Suprapubic skin (tissue), 4 donors: ENCODE measurements at regions not wholly inside any gene's neighbourhood (a gene's known extent, or its start where the extent isn't known, plus 50 kb on each side); places are given as distances from the start of the nearest gene placed in this dataset.

Source experiments
- DNase-seq, 2 donors: peaks; one replicate each; pipeline ENCODE4 v3.0.0-alpha.2; 2019; ENCODE audit warnings: low spot score in 2 of 2
- H3K27ac ChIP-seq: fragments of 200-600 bp; sonication (generic); one replicate; pipeline ENCODE4 v1.5.1; 2019
- H3K27me3 ChIP-seq: fragments of 200-600 bp; sonication (generic); one replicate; pipeline ENCODE4 v1.5.1; 2019
- H3K36me3 ChIP-seq: fragments of 200-600 bp; sonication (generic); one replicate; pipeline ENCODE4 v1.5.1; 2019
- H3K4me1 ChIP-seq: fragments of 200-600 bp; sonication (generic); one replicate; pipeline ENCODE4 v1.5.1; 2019
- H3K4me3 ChIP-seq: fragments of 200-600 bp; sonication (generic); one replicate; pipeline ENCODE4 v1.5.1; 2019; ENCODE audit warnings: mild to moderate bottlenecking
- H3K9me3 ChIP-seq: fragments of 200-600 bp; sonication (generic); one replicate; pipeline ENCODE4 v1.5.1; 2019
- EP300 ChIP-seq: sonication (generic); formaldehyde crosslinking; IDR thresholded peaks from one replicate; pipeline ENCODE4 v1.6.1; 2017; ENCODE audit warnings: antibody characterized with exemption
- POLR2A ChIP-seq, 2 donors: fragments of 450-650 bp; IDR thresholded peaks; one replicate each; pipeline ENCODE4 v1.6.1; 2017; ENCODE audit warnings: antibody characterized with exemption in 2 of 2, mild to moderate bottlenecking in 2 of 2, moderate library complexity in 2 of 2
- POLR2AphosphoS5 ChIP-seq, 3 donors: sonication (generic); formaldehyde crosslinking; IDR thresholded peaks; one replicate each; pipeline ENCODE4 v1.6.1; 2017; ENCODE audit warnings: antibody characterized with exemption in 3 of 3
- WGBS: methylation state at CpG from one replicate; pipeline ENCODE4 v1.1.5; 2018; 5-methylcytosine and 5-hydroxymethylcytosine counted together
- TF ChIP-seq, protein P1 (sequence below), 2 donors: fragments of 200-600 bp in 1 of 2; fragments of 450-650 bp in 1 of 2; sonication (generic) in 1 of 2; IDR thresholded peaks; one replicate each; pipeline ENCODE4 v1.5.1; 2016 to 2019; ENCODE audit warnings: antibody characterized with exemption in 2 of 2, mild to moderate bottlenecking in 1 of 2, moderate library complexity in 1 of 2

DNA sequence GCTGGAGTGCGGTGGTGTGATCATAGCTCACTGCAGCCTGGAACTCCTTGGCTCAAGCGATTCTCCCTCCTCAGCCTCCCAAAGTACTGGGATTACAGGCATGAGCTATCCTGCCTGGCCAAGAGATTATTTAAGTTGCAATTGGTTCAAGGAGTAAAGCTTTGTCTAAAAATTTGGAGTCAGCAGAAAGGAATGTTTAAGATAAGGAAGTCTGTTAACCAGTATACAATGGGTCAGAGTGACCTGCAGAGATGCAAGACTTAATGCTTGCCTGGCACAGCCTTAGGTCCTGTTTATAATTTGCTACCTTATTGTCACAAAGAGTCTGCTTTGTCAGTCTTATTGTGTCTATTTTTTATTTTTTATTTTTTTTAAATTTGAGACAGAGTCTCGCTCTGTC lies 826.2 kb downstream of the NLGN4X start:
- H3K9me3 ChIP-seq: no peaks in the 10 kb centered on the region
- WGBS: 90% methylated on average over 3 of the region's 3 CpGs

DNA sequence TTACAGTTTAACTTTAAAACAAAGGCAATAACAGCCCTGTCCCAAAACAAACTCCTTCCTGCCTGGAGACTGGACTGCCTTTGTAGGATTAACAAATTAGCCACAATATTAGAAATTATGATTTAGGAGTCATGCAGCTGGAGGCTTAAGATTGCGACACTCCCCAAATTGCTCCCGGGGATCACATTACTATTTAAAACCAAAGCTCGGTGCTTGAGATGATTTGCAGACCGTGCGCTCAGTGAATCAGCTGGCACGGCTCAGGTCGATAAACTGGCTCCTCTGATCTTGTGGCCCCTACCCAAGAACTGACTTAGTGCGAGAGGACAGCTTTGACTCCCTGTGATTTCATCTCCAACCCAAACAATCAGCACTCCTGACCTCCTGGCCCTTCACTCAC lies 829.3 kb downstream of the NLGN4X start:
- no peak overlapping the region for H3K27ac ChIP-seq
- H3K4me3 ChIP-seq: no peak overlapping the region
- H3K4me1 ChIP-seq: no peaks in the 10 kb centered on the region
- DNase-seq: no peak
- no peaks in the 10 kb centered on the region for H3K27me3 ChIP-seq
- TF ChIP-seq POLR2AphosphoS5 (IDR thresholded peaks at IDR 0.05) (no peak), POLR2A (IDR thresholded peaks at IDR 0.05) (no peak)
- TF ChIP-seq, protein P1, sequence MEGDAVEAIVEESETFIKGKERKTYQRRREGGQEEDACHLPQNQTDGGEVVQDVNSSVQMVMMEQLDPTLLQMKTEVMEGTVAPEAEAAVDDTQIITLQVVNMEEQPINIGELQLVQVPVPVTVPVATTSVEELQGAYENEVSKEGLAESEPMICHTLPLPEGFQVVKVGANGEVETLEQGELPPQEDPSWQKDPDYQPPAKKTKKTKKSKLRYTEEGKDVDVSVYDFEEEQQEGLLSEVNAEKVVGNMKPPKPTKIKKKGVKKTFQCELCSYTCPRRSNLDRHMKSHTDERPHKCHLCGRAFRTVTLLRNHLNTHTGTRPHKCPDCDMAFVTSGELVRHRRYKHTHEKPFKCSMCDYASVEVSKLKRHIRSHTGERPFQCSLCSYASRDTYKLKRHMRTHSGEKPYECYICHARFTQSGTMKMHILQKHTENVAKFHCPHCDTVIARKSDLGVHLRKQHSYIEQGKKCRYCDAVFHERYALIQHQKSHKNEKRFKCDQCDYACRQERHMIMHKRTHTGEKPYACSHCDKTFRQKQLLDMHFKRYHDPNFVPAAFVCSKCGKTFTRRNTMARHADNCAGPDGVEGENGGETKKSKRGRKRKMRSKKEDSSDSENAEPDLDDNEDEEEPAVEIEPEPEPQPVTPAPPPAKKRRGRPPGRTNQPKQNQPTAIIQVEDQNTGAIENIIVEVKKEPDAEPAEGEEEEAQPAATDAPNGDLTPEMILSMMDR (IDR thresholded peaks at IDR 0.05): no peak
- no peaks in the 10 kb centered on the region for H3K36me3 ChIP-seq
- WGBS: 51% methylated on average over 8 of the region's 8 CpGs
- no peaks in the 10 kb centered on the region for H3K9me3 ChIP-seq

More for the DNA sequence above, 826.2 kb downstream of the NLGN4X start:
- Histone ChIP-seq H3K4me1 (no peaks in the 10 kb centered on the region), H3K27ac (no peak overlapping the region), H3K4me3 (no peak overlapping the region), H3K36me3 (no peaks in the 10 kb centered on the region), H3K27me3 (no peaks in the 10 kb centered on the region)
- DNase-seq: no peak
- TF ChIP-seq POLR2A (IDR thresholded peaks at IDR 0.05) (no peak), EP300 (no peak), POLR2AphosphoS5 (IDR thresholded peaks at IDR 0.05) (no peak)
- TF ChIP-seq, protein P1 (IDR thresholded peaks at IDR 0.05): no peak

DNA sequence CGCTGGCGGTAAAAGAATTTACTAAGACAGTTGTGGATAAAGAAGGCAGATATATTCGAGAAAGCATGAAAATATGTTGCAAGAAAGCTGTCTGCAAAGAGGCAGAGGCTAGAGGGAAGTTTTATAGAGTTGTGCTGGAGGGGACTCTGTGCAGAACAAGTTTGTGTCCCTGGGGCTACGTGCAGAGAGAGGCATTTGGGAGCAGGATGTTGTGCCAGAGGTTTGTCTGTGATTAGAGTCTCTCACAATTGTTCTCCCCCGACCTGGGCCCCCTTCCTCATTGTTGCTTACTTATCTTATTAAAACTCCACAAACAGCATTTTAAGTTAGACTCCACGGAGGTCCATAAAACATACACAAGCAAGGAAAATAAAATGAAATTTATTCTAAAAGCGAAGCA lies 831.3 kb downstream of the NLGN4X start:
- TF ChIP-seq EP300 (no peak), POLR2A (IDR thresholded peaks at IDR 0.05) (no peak), POLR2AphosphoS5 (IDR thresholded peaks at IDR 0.05) (no peak)
- TF ChIP-seq, protein P1 (IDR thresholded peaks at IDR 0.05): no peak
- Histone ChIP-seq H3K4me3 (no peak overlapping the region), H3K4me1 (no peaks in the 10 kb centered on the region), H3K9me3 (no peaks in the 10 kb centered on the region), H3K36me3 (no peaks in the 10 kb centered on the region), H3K27me3 (no peaks in the 10 kb centered on the region), H3K27ac (no peak overlapping the region)
- no peak for DNase-seq
- 48% methylated on average over 7 of the region's 7 CpGs for WGBS

DNA sequence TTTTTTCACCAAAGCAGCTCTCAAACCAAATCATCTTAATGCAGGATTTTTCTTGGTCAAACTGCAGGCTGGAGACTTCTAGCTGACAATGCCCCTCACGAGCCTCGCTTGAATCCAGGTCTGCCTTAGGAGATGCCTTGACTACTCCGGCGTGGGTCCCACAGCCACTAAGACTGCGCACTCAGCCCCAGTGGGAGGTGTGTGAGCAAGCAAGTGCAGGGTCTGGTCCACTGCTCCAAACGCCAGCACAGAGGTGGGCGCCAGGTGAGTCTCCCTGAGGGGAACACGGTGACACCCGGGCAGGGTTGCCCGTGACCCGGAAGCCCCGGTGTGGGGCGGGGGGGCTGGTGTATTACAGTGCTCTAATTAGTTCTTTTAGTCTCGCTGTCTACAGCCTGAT lies 838.3 kb downstream of the NLGN4X start:
- H3K9me3 ChIP-seq: no peaks in the 10 kb centered on the region
- no peaks in the 10 kb centered on the region for H3K27me3 ChIP-seq
- no peak overlapping the region for H3K4me3 ChIP-seq
- no peaks in the 10 kb centered on the region for H3K4me1 ChIP-seq
- H3K36me3 ChIP-seq: no peaks in the 10 kb centered on the region
- no peak for DNase-seq
- 93% methylated on average over 6 of the region's 14 CpGs for WGBS
- TF ChIP-seq POLR2A (IDR thresholded peaks at IDR 0.05) (no peak), EP300 (no peak), POLR2AphosphoS5 (IDR thresholded peaks at IDR 0.05) (no peak)
- TF ChIP-seq, protein P1 (IDR thresholded peaks at IDR 0.05): no peak
- H3K27ac ChIP-seq: no peak overlapping the region

DNA sequence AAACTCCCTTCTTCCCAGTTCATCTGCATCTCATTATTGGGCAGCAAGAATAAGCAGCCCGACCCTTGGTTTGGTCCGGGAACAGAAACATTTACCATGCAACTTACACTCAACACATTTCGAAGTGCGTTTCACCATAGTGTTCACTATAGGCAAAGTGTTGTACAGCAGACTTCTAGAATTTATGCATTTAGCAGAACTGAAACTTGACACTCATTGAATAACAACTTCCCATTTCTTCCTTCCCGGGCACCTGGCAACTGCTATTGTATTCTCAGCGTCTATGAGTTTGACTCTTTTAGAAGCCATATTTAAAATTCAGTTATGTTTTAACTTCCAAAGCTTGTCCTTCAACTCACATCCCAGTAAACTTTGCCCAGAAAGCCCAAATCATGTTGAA lies 840.6 kb downstream of the NLGN4X start:
- H3K9me3 ChIP-seq: no peaks in the 10 kb centered on the region
- no peak for DNase-seq
- no peaks in the 10 kb centered on the region for H3K27me3 ChIP-seq
- no peak overlapping the region for H3K4me3 ChIP-seq
- no peaks in the 10 kb centered on the region for H3K4me1 ChIP-seq
- no peaks in the 10 kb centered on the region for H3K36me3 ChIP-seq
- WGBS: 81% methylated on average over 6 of the region's 6 CpGs
- TF ChIP-seq EP300: no peak
- TF ChIP-seq, protein P1 (IDR thresholded peaks at IDR 0.05): no peak
- no peak overlapping the region for H3K27ac ChIP-seq
